ENCODE measurements at regions not wholly inside any gene's neighbourhood (a gene's known extent, or its start where the extent isn't known, plus 50 kb on each side); places are given as distances from the start of the nearest gene placed in this dataset.
"Not testable (repeated sequence)": the region's sequence is repeated elsewhere in the genome, so short reads cannot be mapped to it uniquely, and the experiment has no call there.

DNA sequence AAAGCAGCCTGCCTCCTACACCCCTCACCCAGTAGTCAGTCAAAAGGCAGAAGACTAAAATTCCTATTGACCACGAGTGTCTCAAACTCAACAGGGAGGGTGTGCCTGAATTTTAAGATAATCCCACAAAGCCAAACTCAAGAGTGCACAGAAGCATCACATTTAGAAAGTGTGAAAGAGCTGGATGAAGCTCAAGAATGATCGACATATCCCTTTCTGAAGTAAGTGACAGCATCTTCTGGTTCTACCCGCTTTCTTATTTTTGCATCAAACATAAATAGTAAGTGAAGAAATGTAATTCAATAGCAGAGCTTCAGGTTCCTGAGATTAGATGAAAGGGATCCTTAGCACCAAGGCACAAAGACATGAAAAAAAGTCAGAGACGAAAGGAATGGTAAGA is 64.5 kb upstream of the BACH2 start:
- no peak for DNase-seq
- Histone ChIP-seq H3K36me3 (replicated peaks in 1 of 2; ENCODE audit: control insufficient read depth in 1 of 2, insufficient read depth in 2 of 2, low read length in 1 of 2) (no peaks in the 10 kb centered on the region), H3K4me1 (ENCODE audit: control insufficient read depth in 1 of 2, insufficient read depth in 2 of 2, low read depth in 1 of 2, low read length in 1 of 2) (peaks cover 0 to 4% of the 10 kb centered on the region in 2 experiments; a peak in 1 of 4 replicates), H3K4me2 (no peak overlapping the region), H4K20me1 (ENCODE audit: insufficient read depth) (no peaks in the 10 kb centered on the region), H3F3A (replicated peaks; ENCODE audit: insufficient read depth) (no peaks in the 10 kb centered on the region), H3K4me3 (ENCODE audit: low read depth in 2 of 2, low read length in 1 of 2) (no peak overlapping the region), H3K9ac (no peak overlapping the region), H3K27ac (ENCODE audit: low read depth in 2 of 2, low read length in 1 of 2) (no peak overlapping the region), H3K9me3 (no peaks in the 10 kb centered on the region), H3K9me2 (no peaks in the 10 kb centered on the region), H3K79me2 (ENCODE audit: insufficient read depth) (no peaks in the 10 kb centered on the region), H2AFZ (ENCODE audit: low read depth) (no peak overlapping the region), H3K27me3 (ENCODE audit: insufficient read depth) (no peaks in the 10 kb centered on the region)
- ChIA-PET POLR2A (no interaction called here), CTCF (interaction anchor here (1.7 kb wide), 1 partner anchor 32 kb away, joined by 5 read pairs; no protein-coding TSS in a partner anchor)
- WGBS (ENCODE audit: low lambda C conversion rate): 84% methylated on average over 4 of the region's 4 CpGs
- no peak for TF ChIP-seq MEF2A (IDR thresholded peaks at IDR 0.05; ENCODE audit: borderline replicate concordance, low read depth)
- TF ChIP-seq, protein P1, sequence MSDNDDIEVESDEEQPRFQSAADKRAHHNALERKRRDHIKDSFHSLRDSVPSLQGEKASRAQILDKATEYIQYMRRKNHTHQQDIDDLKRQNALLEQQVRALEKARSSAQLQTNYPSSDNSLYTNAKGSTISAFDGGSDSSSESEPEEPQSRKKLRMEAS (IDR thresholded peaks at IDR 0.05; ENCODE audit: low read depth): no peak
- no peak for TF ChIP-seq CHD2 (IDR thresholded peaks at IDR 0.05; ENCODE audit: low read length, partially characterized antibody)
- TF ChIP-seq, protein P2, sequence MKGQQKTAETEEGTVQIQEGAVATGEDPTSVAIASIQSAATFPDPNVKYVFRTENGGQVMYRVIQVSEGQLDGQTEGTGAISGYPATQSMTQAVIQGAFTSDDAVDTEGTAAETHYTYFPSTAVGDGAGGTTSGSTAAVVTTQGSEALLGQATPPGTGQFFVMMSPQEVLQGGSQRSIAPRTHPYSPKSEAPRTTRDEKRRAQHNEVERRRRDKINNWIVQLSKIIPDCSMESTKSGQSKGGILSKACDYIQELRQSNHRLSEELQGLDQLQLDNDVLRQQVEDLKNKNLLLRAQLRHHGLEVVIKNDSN (IDR thresholded peaks at IDR 0.05; ENCODE audit: borderline replicate concordance, low read depth): no peak
- no peak for TF ChIP-seq RAD21 (IDR thresholded peaks at IDR 0.05; ENCODE audit: low read length)
- no peak for TF ChIP-seq RXRA (IDR thresholded peaks at IDR 0.05; ENCODE audit: borderline replicate concordance, low read depth)
- TF ChIP-seq, protein P3, sequence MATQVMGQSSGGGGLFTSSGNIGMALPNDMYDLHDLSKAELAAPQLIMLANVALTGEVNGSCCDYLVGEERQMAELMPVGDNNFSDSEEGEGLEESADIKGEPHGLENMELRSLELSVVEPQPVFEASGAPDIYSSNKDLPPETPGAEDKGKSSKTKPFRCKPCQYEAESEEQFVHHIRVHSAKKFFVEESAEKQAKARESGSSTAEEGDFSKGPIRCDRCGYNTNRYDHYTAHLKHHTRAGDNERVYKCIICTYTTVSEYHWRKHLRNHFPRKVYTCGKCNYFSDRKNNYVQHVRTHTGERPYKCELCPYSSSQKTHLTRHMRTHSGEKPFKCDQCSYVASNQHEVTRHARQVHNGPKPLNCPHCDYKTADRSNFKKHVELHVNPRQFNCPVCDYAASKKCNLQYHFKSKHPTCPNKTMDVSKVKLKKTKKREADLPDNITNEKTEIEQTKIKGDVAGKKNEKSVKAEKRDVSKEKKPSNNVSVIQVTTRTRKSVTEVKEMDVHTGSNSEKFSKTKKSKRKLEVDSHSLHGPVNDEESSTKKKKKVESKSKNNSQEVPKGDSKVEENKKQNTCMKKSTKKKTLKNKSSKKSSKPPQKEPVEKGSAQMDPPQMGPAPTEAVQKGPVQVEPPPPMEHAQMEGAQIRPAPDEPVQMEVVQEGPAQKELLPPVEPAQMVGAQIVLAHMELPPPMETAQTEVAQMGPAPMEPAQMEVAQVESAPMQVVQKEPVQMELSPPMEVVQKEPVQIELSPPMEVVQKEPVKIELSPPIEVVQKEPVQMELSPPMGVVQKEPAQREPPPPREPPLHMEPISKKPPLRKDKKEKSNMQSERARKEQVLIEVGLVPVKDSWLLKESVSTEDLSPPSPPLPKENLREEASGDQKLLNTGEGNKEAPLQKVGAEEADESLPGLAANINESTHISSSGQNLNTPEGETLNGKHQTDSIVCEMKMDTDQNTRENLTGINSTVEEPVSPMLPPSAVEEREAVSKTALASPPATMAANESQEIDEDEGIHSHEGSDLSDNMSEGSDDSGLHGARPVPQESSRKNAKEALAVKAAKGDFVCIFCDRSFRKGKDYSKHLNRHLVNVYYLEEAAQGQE (IDR thresholded peaks at IDR 0.05; ENCODE audit: low read depth, low read length): no peak
- TF ChIP-seq, protein P4, sequence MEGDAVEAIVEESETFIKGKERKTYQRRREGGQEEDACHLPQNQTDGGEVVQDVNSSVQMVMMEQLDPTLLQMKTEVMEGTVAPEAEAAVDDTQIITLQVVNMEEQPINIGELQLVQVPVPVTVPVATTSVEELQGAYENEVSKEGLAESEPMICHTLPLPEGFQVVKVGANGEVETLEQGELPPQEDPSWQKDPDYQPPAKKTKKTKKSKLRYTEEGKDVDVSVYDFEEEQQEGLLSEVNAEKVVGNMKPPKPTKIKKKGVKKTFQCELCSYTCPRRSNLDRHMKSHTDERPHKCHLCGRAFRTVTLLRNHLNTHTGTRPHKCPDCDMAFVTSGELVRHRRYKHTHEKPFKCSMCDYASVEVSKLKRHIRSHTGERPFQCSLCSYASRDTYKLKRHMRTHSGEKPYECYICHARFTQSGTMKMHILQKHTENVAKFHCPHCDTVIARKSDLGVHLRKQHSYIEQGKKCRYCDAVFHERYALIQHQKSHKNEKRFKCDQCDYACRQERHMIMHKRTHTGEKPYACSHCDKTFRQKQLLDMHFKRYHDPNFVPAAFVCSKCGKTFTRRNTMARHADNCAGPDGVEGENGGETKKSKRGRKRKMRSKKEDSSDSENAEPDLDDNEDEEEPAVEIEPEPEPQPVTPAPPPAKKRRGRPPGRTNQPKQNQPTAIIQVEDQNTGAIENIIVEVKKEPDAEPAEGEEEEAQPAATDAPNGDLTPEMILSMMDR (IDR thresholded peaks at IDR 0.05): no peak
- TF ChIP-seq TCF12 (IDR thresholded peaks at IDR 0.05): no peak
- TF ChIP-seq NRF1 (IDR thresholded peaks at IDR 0.05; ENCODE audit: low read depth, low read length): no peak

DNA sequence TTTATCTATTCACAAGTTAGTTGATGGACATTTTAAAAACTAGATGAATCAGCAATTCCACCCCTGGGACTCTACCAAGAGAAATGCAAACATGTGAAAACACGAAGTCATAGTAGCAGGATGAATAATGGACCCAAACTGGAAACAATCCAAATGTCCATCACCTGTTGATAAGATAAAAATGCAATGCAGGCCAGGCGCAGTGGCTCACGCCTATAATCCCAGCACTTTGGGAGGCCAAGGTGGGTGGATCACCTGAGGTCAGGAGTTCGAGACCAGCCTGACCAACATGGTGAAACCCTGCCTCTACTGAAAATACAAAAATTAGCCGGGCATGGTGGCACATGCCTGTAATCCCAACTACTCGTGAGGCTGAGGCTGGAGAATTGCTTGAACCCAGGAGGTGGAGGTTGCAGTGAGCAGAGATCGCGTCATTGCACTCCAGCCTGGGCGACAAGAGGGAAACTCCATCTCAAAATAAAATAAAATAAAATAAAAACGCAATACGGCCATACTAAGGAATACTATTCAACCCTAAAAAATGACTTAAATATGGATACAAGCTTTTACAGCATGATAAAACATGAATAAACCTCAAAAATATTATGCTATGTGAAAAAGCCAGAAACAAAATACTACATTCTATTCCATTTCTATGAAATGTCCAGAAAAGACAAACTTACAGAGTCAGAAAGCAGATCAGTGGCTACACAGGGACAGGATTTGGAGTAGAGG is 61.6 kb upstream of the BACH2 start:
- 86% methylated on average over 11 of the region's 11 CpGs for WGBS (ENCODE audit: low lambda C conversion rate)
- H3K27ac ChIP-seq (ENCODE audit: low read depth in 2 of 2, low read length in 1 of 2); H3K4me1 ChIP-seq (ENCODE audit: control insufficient read depth in 1 of 2, insufficient read depth in 2 of 2, low read depth in 1 of 2, low read length in 1 of 2); H3K36me3 ChIP-seq (replicated peaks in 1 of 2; ENCODE audit: control insufficient read depth in 1 of 2, insufficient read depth in 2 of 2, low read length in 1 of 2); H3K9me2 ChIP-seq; H3K9ac ChIP-seq; H3K4me2 ChIP-seq; H2AFZ ChIP-seq (ENCODE audit: low read depth); H3K9me3 ChIP-seq; H4K20me1 ChIP-seq (ENCODE audit: insufficient read depth); H3K27me3 ChIP-seq (ENCODE audit: insufficient read depth); H3F3A ChIP-seq (replicated peaks; ENCODE audit: insufficient read depth); DNase-seq; POLR2A ChIA-PET; H3K79me2 ChIP-seq (ENCODE audit: insufficient read depth); H3K4me3 ChIP-seq (ENCODE audit: low read depth in 2 of 2, low read length in 1 of 2): not testable (repeated sequence)
- CTCF ChIA-PET: interaction anchor here (1.0 to 1.4 kb wide), 3 partner anchors 36 to 388 kb away, joined by 3 read pairs; no protein-coding TSS in a partner anchor
